Transverse colon (tissue), 4 donors: ENCODE measurements at regions not wholly inside any gene's neighbourhood (a gene's known extent, or its start where the extent isn't known, plus 50 kb on each side); places are given as distances from the start of the nearest gene placed in this dataset.

ENCODE experiments used
- DNase-seq: peaks from one replicate; pipeline ENCODE4 v3.0.0-alpha.2; 2019
- H3K27ac ChIP-seq, 4 donors: fragments of 200-600 bp; sonication (generic); 2 replicates each; pipeline ENCODE4 v1.5.1; 2016 to 2018; ENCODE audit warnings: inconsistent platforms in 4 of 4
- H3K27me3 ChIP-seq: fragments of 200-600 bp; sonication (generic); 2 replicates; pipeline ENCODE4 v1.5.1; 2017; ENCODE audit warnings: inconsistent platforms
- H3K36me3 ChIP-seq, 4 donors: fragments of 200-600 bp; sonication (generic); 2 replicates each; pipeline ENCODE4 v1.5.1; 2017 to 2019; ENCODE audit warnings: inconsistent platforms in 4 of 4
- H3K4me1 ChIP-seq, 4 donors: fragments of 200-600 bp; sonication (generic); 2 replicates each; pipeline ENCODE4 v1.5.1; 2017 to 2020; ENCODE audit warnings: inconsistent platforms in 4 of 4
- H3K4me3 ChIP-seq, 4 donors: fragments of 200-600 bp; sonication (generic); 1 replicate in 1 of 4; 2 replicates in 3 of 4; pipeline versions ENCODE4 v1.5.1 to v1.6.1; 2017 to 2019; ENCODE audit warnings: inconsistent platforms in 4 of 4
- H3K9me3 ChIP-seq, 2 donors: fragments of 200-600 bp; sonication (generic); 2 replicates each; pipeline ENCODE4 v1.5.1; 2017 to 2019; ENCODE audit warnings: inconsistent platforms in 2 of 2
- CTCF ChIP-seq, 5 experiments: fragments of 200-600 bp in 3 of 5; fragments of 450-650 bp in 2 of 5; sonication (generic) in 3 of 5; IDR thresholded peaks; 1 replicate in 2 of 5; 2 replicates in 3 of 5; pipeline ENCODE4 v1.5.1; 2016 to 2017; ENCODE audit warnings: antibody characterized with exemption in 5 of 5, inconsistent platforms in 3 of 5, mild to moderate bottlenecking in 2 of 5, moderate library complexity in 1 of 5
- EP300 ChIP-seq: sonication (generic); formaldehyde crosslinking; IDR thresholded peaks from one replicate; pipeline ENCODE4 v1.6.1; 2017; ENCODE audit warnings: antibody characterized with exemption, low read depth
- POLR2A ChIP-seq: fragments of 450-650 bp; IDR thresholded peaks from one replicate; pipeline ENCODE4 v1.6.1; 2016; ENCODE audit warnings: antibody characterized with exemption, mild to moderate bottlenecking, moderate library complexity
- POLR2AphosphoS5 ChIP-seq, 3 donors: sonication (generic); formaldehyde crosslinking; IDR thresholded peaks; one replicate each; pipeline ENCODE4 v1.6.1; 2016; ENCODE audit warnings: antibody characterized with exemption in 3 of 3
- WGBS, 2 donors: methylation state at CpG; one replicate each; pipeline ENCODE4 v1.1.5; 2018; ENCODE audit warnings: low coverage in 1 of 2; 5-methylcytosine and 5-hydroxymethylcytosine counted together
- in situ Hi-C, 4 donors: fragments of 200-750 bp; cut with MboI; loops; one replicate each; pipeline versions ENCODE4 v1.15.0 to v1.15.1; 2017; ENCODE audit warnings: low sequenced_read_pairs in 3 of 4, low pct_ligation_motif_present in 1 of 4, low pct_unique_long_range_greater_than_20kb in 1 of 4
- intact Hi-C: fragments of 100-400 bp; cut with DNase I; formaldehyde crosslinking; loops from one replicate; pipeline ENCODE4 v1.15.1; 2023; ENCODE audit warnings: low total_unique reads

- no peaks in the 10 kb centered on the region for H3K9me3 ChIP-seq
- peaks cover 6% of the 10 kb centered on the region for H3K27me3 ChIP-seq
- WGBS, 2 donors, result 66 to 83% methylated on average over 1 to 20 of the region's 20 CpGs
- no peaks in the 10 kb centered on the region for H3K4me1 ChIP-seq
- H3K4me3 ChIP-seq, result no peak overlapping the region
- TF ChIP-seq POLR2AphosphoS5 (IDR thresholded peaks at IDR 0.05) (no peak), POLR2A (no peak), CTCF (IDR thresholded peaks at IDR 0.05) (no peak), EP300 (no peak)
- in situ Hi-C loops (no loop called here), intact Hi-C loops (no loop called here)
- DNase-seq, result no peak
- no peak overlapping the region for H3K27ac ChIP-seq
- no peaks in the 10 kb centered on the region for H3K36me3 ChIP-seq
These were observed 184.4 kb downstream of the TSHZ3 start for GRCh38 chr19:31164791-31165251.

- no peak overlapping the region for H3K4me3 ChIP-seq
- no peak overlapping the region for H3K27ac ChIP-seq
- intact Hi-C loops (no loop called here), in situ Hi-C loops (no loop called here)
- no peaks in the 10 kb centered on the region for H3K36me3 ChIP-seq
- peaks cover 6% of the 10 kb centered on the region for H3K27me3 ChIP-seq
- no peaks in the 10 kb centered on the region for H3K9me3 ChIP-seq
- WGBS, 2 donors, result 65 to 81% methylated on average over 3 to 7 of the region's 7 CpGs
- no peak for TF ChIP-seq POLR2A
- no peak for TF ChIP-seq EP300
- TF ChIP-seq POLR2AphosphoS5 (IDR thresholded peaks at IDR 0.05), result no peak
- TF ChIP-seq CTCF (IDR thresholded peaks at IDR 0.05), result no peak
- DNase-seq, result no peak
- no peaks in the 10 kb centered on the region for H3K4me1 ChIP-seq
These were observed 188.8 kb downstream of the TSHZ3 start for GRCh38 chr19:31160336-31160926.

GRCh38 chr19:31154021-31154420, 195.2 kb downstream of the TSHZ3 start:
- Histone ChIP-seq H3K4me1 (no peaks in the 10 kb centered on the region), H3K9me3 (no peaks in the 10 kb centered on the region), H3K36me3 (no peaks in the 10 kb centered on the region), H3K27ac (no peak overlapping the region), H3K27me3 (no peaks in the 10 kb centered on the region), H3K4me3 (no peak overlapping the region)
- in situ Hi-C loops, result no loop called here
- no peak for DNase-seq
- intact Hi-C loops, result no loop called here
- TF ChIP-seq POLR2AphosphoS5 (IDR thresholded peaks at IDR 0.05) (no peak), EP300 (no peak), CTCF (IDR thresholded peaks at IDR 0.05) (no peak), POLR2A (no peak)
- 58% methylated on average over 1 of the region's 1 CpG; no CpG with 5 or more reads in 1 of the 2 donors for WGBS, 2 donors

GRCh38 chr19:31152906-31153305, 196.3 kb downstream of the TSHZ3 start:
- no peak for DNase-seq
- TF ChIP-seq EP300 (no peak), POLR2AphosphoS5 (IDR thresholded peaks at IDR 0.05) (no peak), POLR2A (no peak), CTCF (IDR thresholded peaks at IDR 0.05) (no peak)
- no peaks in the 10 kb centered on the region for H3K36me3 ChIP-seq
- no peaks in the 10 kb centered on the region for H3K9me3 ChIP-seq
- H3K27me3 ChIP-seq, result no peaks in the 10 kb centered on the region
- H3K4me3 ChIP-seq, result no peak overlapping the region
- in situ Hi-C loops, result no loop called here
- intact Hi-C loops, result no loop called here
- 81 to 94% methylated on average over 3 of the region's 3 CpGs for WGBS, 2 donors
- no peak overlapping the region for H3K27ac ChIP-seq
- H3K4me1 ChIP-seq, result no peaks in the 10 kb centered on the region
